ENCODE measurements at regions not wholly inside any gene's neighbourhood (a gene's known extent, or its start where the extent isn't known, plus 50 kb on each side); places are given as distances from the start of the nearest gene placed in this dataset.

GRCh38 chr13:105276571-105276970 is 1258.9 kb downstream of the EFNB2 start:
- TF ChIP-seq POLR2AphosphoS5 (IDR thresholded peaks at IDR 0.05; ENCODE audit: low read depth, low read length) (no peak), CTCF (IDR thresholded peaks at IDR 0.05 in 2 of 3, conservative IDR thresholded peaks at IDR 0.05 in 1 of 3; ENCODE audit: borderline replicate concordance in 1 of 3, insufficient read depth in 1 of 3, low read depth in 2 of 3, low read length in 2 of 3) (no peak), EGR1 (IDR thresholded peaks at IDR 0.05; ENCODE audit: low read depth) (no peak), SP1 (IDR thresholded peaks at IDR 0.05; ENCODE audit: low read depth) (no peak), POLR2A (IDR thresholded peaks at IDR 0.05; ENCODE audit: borderline replicate concordance, extremely low read depth, insufficient read depth, insufficient read length) (no peak), ZBTB33 (IDR thresholded peaks at IDR 0.05; ENCODE audit: extremely low read depth, insufficient replicate concordance, low read length) (no peak), SRF (IDR thresholded peaks at IDR 0.05; ENCODE audit: low read depth) (no peak), CBX3 (IDR thresholded peaks at IDR 0.05; ENCODE audit: low read depth) (no peak), EZH2 (IDR thresholded peaks at IDR 0.05) (no peak), RAD21 (IDR thresholded peaks at IDR 0.05; ENCODE audit: low read depth) (no peak)

Measured in HCT116 (cell line).